ENCODE measurements at regions not wholly inside any gene's neighbourhood (a gene's known extent, or its start where the extent isn't known, plus 50 kb on each side); places are given as distances from the start of the nearest gene placed in this dataset.

DNA sequence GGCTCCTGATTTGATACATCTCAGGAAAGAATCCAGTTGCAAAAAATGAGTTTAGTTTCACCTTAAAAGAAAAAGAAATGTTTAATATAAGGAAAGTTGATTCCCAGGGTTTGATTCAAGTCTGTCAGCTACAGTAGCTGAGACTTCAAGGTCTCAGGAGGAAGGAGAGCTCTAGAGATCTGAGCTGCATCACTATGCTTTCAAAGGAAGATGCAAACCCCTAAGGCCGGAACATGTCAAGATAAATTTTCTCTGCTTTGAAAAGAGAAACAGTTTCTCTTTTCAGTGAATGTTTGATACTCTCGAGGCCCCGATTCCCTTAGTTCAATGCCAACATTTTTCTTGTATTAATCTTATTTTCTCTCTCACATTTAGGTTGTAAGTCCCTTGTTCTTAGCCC is 128.6 kb downstream of the RGPD3 start:
- no peak overlapping the region for H2AFZ ChIP-seq (ENCODE audit: low read length)

DNA sequence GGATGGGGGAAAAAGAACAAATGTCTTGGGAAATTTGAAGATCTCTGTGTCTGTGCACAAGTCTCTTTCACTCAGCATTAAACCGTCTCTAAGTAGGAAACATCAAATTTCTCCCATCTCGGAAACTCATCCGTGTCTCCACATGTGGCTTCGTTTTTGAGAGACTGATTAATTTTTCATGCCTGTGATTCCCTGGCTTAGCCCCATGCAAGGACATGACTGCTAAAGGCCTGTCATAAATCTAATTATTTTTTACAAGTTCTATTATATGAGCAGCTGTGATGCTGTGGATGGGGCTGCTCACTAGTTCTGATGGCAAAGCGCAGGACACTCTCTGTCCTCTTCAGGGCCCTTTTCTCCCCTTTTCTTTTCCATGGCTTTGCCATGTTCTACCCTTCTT is 129.1 kb downstream of the RGPD3 start:
- no peak overlapping the region for H3K4me2 ChIP-seq (ENCODE audit: low read depth, low read length, poor library complexity, severe bottlenecking)
- H3K9ac ChIP-seq (ENCODE audit: low read depth, low read length, poor library complexity, severe bottlenecking), result no peak overlapping the region
- no peak overlapping the region for H2AFZ ChIP-seq (ENCODE audit: low read length)
- H3F3A ChIP-seq (ENCODE audit: low read depth), result no peaks in the 10 kb centered on the region
- H3K9me2 ChIP-seq (replicated peaks; ENCODE audit: low read depth, low read length), result no peaks in the 10 kb centered on the region
- H3K36me3 ChIP-seq (ENCODE audit: insufficient read depth, low read length), result no peaks in the 10 kb centered on the region
- H3K4me1 ChIP-seq (ENCODE audit: insufficient read depth, low read length, poor library complexity, severe bottlenecking), result no peaks in the 10 kb centered on the region
- no peaks in the 10 kb centered on the region for H3K27me3 ChIP-seq (ENCODE audit: insufficient read depth, low read length, poor library complexity, severe bottlenecking)
- H3K9me3 ChIP-seq (ENCODE audit: insufficient read depth, low read depth, low read length), result no peaks in the 10 kb centered on the region
- no peak overlapping the region for H3K4me3 ChIP-seq (ENCODE audit: low read length, poor library complexity, severe bottlenecking)
- H3K79me2 ChIP-seq (ENCODE audit: insufficient read depth, low read length), result no peaks in the 10 kb centered on the region
- TF ChIP-seq EZH2phosphoT487 (IDR thresholded peaks at IDR 0.05; ENCODE audit: borderline replicate concordance), result no peak
- TF ChIP-seq, protein P1, sequence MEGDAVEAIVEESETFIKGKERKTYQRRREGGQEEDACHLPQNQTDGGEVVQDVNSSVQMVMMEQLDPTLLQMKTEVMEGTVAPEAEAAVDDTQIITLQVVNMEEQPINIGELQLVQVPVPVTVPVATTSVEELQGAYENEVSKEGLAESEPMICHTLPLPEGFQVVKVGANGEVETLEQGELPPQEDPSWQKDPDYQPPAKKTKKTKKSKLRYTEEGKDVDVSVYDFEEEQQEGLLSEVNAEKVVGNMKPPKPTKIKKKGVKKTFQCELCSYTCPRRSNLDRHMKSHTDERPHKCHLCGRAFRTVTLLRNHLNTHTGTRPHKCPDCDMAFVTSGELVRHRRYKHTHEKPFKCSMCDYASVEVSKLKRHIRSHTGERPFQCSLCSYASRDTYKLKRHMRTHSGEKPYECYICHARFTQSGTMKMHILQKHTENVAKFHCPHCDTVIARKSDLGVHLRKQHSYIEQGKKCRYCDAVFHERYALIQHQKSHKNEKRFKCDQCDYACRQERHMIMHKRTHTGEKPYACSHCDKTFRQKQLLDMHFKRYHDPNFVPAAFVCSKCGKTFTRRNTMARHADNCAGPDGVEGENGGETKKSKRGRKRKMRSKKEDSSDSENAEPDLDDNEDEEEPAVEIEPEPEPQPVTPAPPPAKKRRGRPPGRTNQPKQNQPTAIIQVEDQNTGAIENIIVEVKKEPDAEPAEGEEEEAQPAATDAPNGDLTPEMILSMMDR (conservative IDR thresholded peaks at IDR 0.05; ENCODE audit: low read length), result no peak
- no peaks in the 10 kb centered on the region for H4K20me1 ChIP-seq (ENCODE audit: insufficient read depth, low read length, poor library complexity, severe bottlenecking)

More for the DNA sequence above, 128.6 kb downstream of the RGPD3 start:
- Histone ChIP-seq H3K9me2 (replicated peaks; ENCODE audit: low read depth, low read length) (no peaks in the 10 kb centered on the region), H3F3A (ENCODE audit: low read depth) (no peaks in the 10 kb centered on the region), H3K4me2 (ENCODE audit: low read depth, low read length, poor library complexity, severe bottlenecking) (no peak overlapping the region), H3K9me3 (ENCODE audit: insufficient read depth, low read depth, low read length) (no peaks in the 10 kb centered on the region), H3K4me3 (ENCODE audit: low read length, poor library complexity, severe bottlenecking) (no peak overlapping the region), H3K4me1 (ENCODE audit: insufficient read depth, low read length, poor library complexity, severe bottlenecking) (no peaks in the 10 kb centered on the region), H3K9ac (ENCODE audit: low read depth, low read length, poor library complexity, severe bottlenecking) (no peak overlapping the region), H4K20me1 (ENCODE audit: insufficient read depth, low read length, poor library complexity, severe bottlenecking) (no peaks in the 10 kb centered on the region), H3K36me3 (ENCODE audit: insufficient read depth, low read length) (no peaks in the 10 kb centered on the region), H3K27me3 (ENCODE audit: insufficient read depth, low read length, poor library complexity, severe bottlenecking) (no peaks in the 10 kb centered on the region), H3K79me2 (ENCODE audit: insufficient read depth, low read length) (no peaks in the 10 kb centered on the region)
- TF ChIP-seq EZH2phosphoT487 (IDR thresholded peaks at IDR 0.05; ENCODE audit: borderline replicate concordance), result no peak
- TF ChIP-seq, protein P1 (conservative IDR thresholded peaks at IDR 0.05; ENCODE audit: low read length), result no peak

DNA sequence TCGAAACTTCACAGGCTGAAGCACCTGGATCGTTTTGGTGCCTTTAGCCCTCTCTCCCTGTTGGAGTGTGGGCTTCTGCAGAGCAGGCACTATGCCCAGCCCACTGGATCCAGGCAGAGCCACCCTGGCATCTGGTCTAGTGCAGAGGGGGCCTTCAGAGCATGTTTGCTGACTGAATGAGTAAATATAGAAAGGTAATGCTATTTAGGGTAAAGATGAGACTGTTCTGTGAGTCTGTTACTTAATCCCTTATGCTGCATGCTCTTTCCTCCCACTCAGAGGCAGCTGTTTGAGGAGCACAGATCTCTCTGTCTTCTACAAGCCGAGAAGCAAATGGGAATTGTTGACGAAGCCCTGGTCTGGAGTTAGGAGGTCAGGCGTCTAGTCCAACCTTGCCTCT is 130.2 kb downstream of the RGPD3 start:
- Histone ChIP-seq H3K79me2 (ENCODE audit: insufficient read depth, low read length) (no peaks in the 10 kb centered on the region), H4K20me1 (ENCODE audit: insufficient read depth, low read length, poor library complexity, severe bottlenecking) (no peaks in the 10 kb centered on the region), H3K36me3 (ENCODE audit: insufficient read depth, low read length) (no peaks in the 10 kb centered on the region), H3K9me3 (ENCODE audit: insufficient read depth, low read depth, low read length) (no peaks in the 10 kb centered on the region), H3K9ac (ENCODE audit: low read depth, low read length, poor library complexity, severe bottlenecking) (no peak overlapping the region), H3K4me1 (ENCODE audit: insufficient read depth, low read length, poor library complexity, severe bottlenecking) (peaks cover 2% of the 10 kb centered on the region), H3F3A (ENCODE audit: low read depth) (no peaks in the 10 kb centered on the region), H3K9me2 (replicated peaks; ENCODE audit: low read depth, low read length) (no peaks in the 10 kb centered on the region), H2AFZ (ENCODE audit: low read length) (no peak overlapping the region), H3K4me2 (ENCODE audit: low read depth, low read length, poor library complexity, severe bottlenecking) (no peak overlapping the region), H3K4me3 (ENCODE audit: low read length, poor library complexity, severe bottlenecking) (no peak overlapping the region), H3K27me3 (ENCODE audit: insufficient read depth, low read length, poor library complexity, severe bottlenecking) (no peaks in the 10 kb centered on the region)
- no peak for TF ChIP-seq EZH2phosphoT487 (IDR thresholded peaks at IDR 0.05; ENCODE audit: borderline replicate concordance)
- TF ChIP-seq, protein P1 (conservative IDR thresholded peaks at IDR 0.05; ENCODE audit: low read length), result no peak
